GM12872 (cell line): ENCODE measurements at regions not wholly inside any gene's neighbourhood (a gene's known extent, or its start where the extent isn't known, plus 50 kb on each side); places are given as distances from the start of the nearest gene placed in this dataset.

Source experiments
- CTCF ChIP-seq: IDR thresholded peaks from 3 replicates; pipeline ENCODE4 v1.5.1; 2011; ENCODE audit warnings: low read depth, mild to moderate bottlenecking, low read length, moderate library complexity; ENCODE audit not compliant: insufficient read depth

GRCh38 chr1:190708418-190709057 lies 230.9 kb upstream of the BRINP3 start:
- TF ChIP-seq CTCF = no peak

DNA sequence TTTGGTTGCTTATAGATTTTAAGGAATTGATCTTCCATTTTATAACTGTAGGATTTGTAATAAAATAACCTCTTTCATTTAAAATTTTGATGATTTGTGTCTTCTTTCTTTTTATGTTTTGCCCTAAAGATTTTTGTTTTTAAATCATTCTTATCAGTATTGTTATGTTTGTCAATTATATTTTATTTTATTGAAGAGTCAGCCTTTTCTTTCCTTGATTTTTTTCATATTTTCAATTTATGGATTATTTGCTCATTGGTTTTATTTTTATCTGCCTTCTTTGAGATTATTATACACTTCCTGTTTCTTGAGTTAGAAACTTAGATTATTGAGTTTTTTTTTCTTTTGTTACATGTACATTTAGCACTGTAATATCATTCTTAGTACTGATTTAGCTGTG lies 233.4 kb upstream of the BRINP3 start:
- TF ChIP-seq CTCF = no peak

DNA sequence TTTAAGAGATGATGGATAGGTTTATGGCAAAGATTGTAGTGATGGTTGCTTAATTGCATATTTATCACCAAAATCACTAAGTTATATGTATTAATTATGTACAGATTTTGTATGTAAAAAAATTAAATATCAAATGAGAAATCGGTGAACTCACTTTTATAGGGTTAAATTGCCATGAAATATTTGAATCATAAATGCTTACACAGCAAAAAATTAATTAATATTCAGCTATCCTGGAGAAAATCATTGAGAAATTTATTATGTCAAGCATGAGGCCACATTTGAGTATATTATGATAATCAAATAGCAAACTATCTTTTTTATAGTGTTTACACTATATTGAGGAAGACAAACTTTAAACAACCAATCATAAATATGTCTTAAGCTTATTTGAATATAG lies 239.4 kb upstream of the BRINP3 start:
- TF ChIP-seq CTCF = no peak

DNA sequence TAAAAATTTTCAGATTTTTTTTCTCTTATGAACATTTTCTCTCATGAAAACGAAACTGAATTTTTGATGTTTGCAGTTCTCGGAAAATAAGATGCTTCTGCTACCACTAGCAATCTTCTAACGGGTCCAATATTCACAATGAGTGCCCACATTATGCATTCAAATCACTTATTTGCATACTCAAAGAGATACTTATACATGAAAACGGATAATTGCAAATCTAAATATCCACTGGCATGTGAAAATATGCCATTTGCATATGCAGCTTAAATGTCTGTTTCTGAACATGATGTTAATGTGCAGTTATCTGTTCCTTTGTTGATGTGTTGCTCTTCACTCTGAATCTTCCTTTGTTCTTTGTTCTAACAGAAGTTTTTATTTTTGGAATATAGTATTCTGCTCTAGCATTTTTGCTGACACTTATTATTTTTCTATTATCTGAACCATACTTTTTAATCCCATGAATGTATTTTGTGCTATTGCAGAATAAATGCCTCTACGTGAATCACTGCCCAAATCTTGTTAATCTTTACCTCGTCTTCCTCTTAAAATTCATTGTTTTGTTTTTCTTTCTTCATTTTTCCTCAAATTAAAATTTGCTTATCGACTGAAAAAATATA lies 259.4 kb upstream of the BRINP3 start:
- TF ChIP-seq CTCF = no peak

DNA sequence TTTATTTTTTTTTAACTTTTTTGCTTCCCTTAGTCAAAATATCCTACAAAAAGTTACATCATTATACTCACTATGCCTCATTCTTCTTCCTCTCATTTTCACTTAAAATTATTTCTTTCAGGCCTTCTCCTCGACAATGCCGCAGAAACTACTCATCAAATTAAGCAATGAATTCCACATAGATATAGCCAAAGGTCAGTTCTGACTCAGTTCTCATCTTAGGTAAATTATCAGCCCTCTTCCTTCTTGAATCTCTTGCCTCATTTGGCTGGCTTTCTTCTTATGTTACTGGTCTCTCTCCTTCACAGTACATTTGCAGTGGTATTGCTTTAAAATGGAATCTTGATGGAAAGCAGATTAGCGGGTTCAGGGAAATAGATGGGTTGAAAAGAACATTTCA lies 260.7 kb upstream of the BRINP3 start:
- TF ChIP-seq CTCF = no peak

DNA sequence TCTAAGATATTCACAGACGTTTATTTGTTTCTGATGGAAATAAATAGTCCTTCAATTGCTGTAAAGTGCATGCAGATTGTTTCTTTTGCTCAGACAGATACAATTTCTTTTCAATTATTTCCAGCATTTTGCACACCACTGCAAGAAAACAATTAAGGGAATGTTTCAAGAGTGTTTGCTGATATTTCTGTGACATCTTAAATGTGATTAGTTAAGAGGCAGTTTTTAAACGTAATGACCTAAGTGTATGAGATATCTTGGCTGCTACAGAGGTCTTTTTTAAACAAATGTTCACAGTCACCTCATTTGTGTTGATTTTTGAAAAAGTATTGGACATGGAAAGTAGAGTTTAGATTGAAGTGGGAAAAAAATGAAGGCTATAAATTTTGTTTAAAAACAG lies 262.3 kb upstream of the BRINP3 start:
- TF ChIP-seq CTCF = no peak

DNA sequence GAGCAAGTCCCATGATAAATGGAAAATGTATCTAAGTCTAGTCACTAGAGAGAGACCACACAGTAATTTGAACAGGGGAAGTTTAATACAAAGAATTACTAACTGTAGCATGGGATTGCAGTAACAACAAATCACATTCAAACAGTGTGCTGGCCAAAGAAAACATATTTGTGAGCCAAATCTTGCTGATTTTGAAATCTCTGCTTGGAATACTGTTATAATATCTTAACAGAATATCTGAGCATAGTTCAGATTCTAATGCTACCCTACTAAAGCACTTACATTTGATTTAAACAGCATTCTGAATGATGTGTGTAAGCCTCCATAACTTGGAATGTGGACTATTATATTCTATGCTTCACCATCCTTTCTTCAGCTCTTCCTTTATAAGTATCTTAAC lies 270.0 kb upstream of the BRINP3 start:
- TF ChIP-seq CTCF = no peak
